H1 (cell line): ENCODE measurements at regions not wholly inside any gene's neighbourhood (a gene's known extent, or its start where the extent isn't known, plus 50 kb on each side); places are given as distances from the start of the nearest gene placed in this dataset.

Experiments
- BRCA1 ChIP-seq: IDR thresholded peaks from 2 replicates; pipeline ENCODE4 v1.6.1; 2012; ENCODE audit warnings: low read depth, low read length, improper control_type of control experiment
- EP300 ChIP-seq, 2 experiments: IDR thresholded peaks; 1 replicate in 1 of 2; 2 replicates in 1 of 2; pipeline ENCODE4 v1.6.1; 2011 to 2012; ENCODE audit warnings: low read depth in 2 of 2, low read length in 2 of 2, mild to moderate bottlenecking in 2 of 2, borderline replicate concordance in 1 of 2, inconsistent platforms in 1 of 2, moderate library complexity in 1 of 2
- EZH2 ChIP-seq: fragments of 200-600 bp; sonication (generic); IDR thresholded peaks from 2 replicates; pipeline ENCODE4 v1.7.1; 2012; ENCODE audit warnings: low read depth, mild to moderate bottlenecking, moderate library complexity, low read length, inconsistent platforms; ENCODE audit not compliant: severe bottlenecking
- JUN ChIP-seq: IDR thresholded peaks from 2 replicates; pipeline ENCODE4 v1.6.1; 2011; ENCODE audit warnings: low read depth, mild to moderate bottlenecking, improper control_type of control experiment, low read length
- KDM1A ChIP-seq: fragments of 200-600, 300-600 bp; sonication (generic); IDR thresholded peaks from 2 replicates; pipeline ENCODE4 v1.7.1; 2016; ENCODE audit warnings: mild to moderate bottlenecking, low read length, borderline replicate concordance
- POLR2A ChIP-seq, 2 experiments: IDR thresholded peaks; 1 replicate in 1 of 2; 2 replicates in 1 of 2; pipeline ENCODE4 v1.6.1; 2011; ENCODE audit warnings: low read depth in 2 of 2, low read length in 2 of 2, mild to moderate bottlenecking in 2 of 2; ENCODE audit errors: control extremely low read depth in 1 of 2
- SIN3A ChIP-seq, 2 experiments: IDR thresholded peaks in 1 of 2; conservative IDR thresholded peaks in 1 of 2; 2 replicates each; pipeline ENCODE4 v1.6.1; 2011 to 2012; ENCODE audit warnings: low read length in 2 of 2, improper control_type of control experiment in 1 of 2, low read depth in 1 of 2, mild to moderate bottlenecking in 1 of 2
- SRF ChIP-seq: IDR thresholded peaks from 2 replicates; pipeline ENCODE4 v1.6.1; 2011; ENCODE audit warnings: mild to moderate bottlenecking, low read depth, low read length, moderate library complexity
- TAF1 ChIP-seq: IDR thresholded peaks from 2 replicates; pipeline ENCODE4 v1.6.1; 2011; ENCODE audit warnings: mild to moderate bottlenecking, low read depth, low read length
- YY1 ChIP-seq: IDR thresholded peaks from 2 replicates; pipeline ENCODE4 v1.6.1; 2011; ENCODE audit warnings: low read depth, mild to moderate bottlenecking, low read length
- TF ChIP-seq, protein P1 (sequence below), 3 experiments: IDR thresholded peaks; 1 replicate in 2 of 3; 2 replicates in 1 of 3; pipeline versions ENCODE4 v1.5.1 to v1.6.1; 2011; ENCODE audit warnings: low read length in 3 of 3, mild to moderate bottlenecking in 3 of 3, inconsistent platforms in 2 of 3, low read depth in 1 of 3, moderate library complexity in 1 of 3; ENCODE audit not compliant: insufficient read depth in 1 of 3; ENCODE audit errors: control extremely low read depth in 1 of 3
- TF ChIP-seq, protein P2 (sequence below): IDR thresholded peaks from 2 replicates; pipeline ENCODE4 v1.6.1; 2012; ENCODE audit warnings: inconsistent platforms

DNA sequence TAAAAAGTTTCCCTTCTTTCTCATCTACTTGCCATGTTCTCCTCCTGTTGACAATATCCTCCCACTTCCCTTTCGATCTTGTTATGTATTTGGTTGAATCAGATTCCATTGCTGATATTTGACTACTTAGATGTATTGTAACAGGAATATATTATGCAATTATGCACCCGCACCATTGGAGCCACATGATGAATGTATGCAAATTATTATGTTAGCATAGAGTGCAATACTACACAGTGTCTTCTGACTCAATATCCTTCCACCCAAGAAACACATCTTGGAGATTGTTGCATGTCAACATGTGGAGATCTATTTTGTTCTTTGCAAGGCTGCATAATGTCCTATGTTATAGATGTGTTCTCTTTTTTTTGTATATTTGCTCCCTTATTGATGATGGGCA, 219.2 kb upstream of the RBFOX1 start:
- no peak for TF ChIP-seq YY1
- TF ChIP-seq, protein P1, sequence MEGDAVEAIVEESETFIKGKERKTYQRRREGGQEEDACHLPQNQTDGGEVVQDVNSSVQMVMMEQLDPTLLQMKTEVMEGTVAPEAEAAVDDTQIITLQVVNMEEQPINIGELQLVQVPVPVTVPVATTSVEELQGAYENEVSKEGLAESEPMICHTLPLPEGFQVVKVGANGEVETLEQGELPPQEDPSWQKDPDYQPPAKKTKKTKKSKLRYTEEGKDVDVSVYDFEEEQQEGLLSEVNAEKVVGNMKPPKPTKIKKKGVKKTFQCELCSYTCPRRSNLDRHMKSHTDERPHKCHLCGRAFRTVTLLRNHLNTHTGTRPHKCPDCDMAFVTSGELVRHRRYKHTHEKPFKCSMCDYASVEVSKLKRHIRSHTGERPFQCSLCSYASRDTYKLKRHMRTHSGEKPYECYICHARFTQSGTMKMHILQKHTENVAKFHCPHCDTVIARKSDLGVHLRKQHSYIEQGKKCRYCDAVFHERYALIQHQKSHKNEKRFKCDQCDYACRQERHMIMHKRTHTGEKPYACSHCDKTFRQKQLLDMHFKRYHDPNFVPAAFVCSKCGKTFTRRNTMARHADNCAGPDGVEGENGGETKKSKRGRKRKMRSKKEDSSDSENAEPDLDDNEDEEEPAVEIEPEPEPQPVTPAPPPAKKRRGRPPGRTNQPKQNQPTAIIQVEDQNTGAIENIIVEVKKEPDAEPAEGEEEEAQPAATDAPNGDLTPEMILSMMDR (IDR thresholded peaks at IDR 0.05; ENCODE audit: control extremely low read depth in 1 of 3, insufficient read depth in 1 of 3, low read depth in 1 of 3, low read length in 3 of 3) = no peak
- TF ChIP-seq, protein P2, sequence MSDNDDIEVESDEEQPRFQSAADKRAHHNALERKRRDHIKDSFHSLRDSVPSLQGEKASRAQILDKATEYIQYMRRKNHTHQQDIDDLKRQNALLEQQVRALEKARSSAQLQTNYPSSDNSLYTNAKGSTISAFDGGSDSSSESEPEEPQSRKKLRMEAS = no peak
- no peak for TF ChIP-seq JUN
- no peak for TF ChIP-seq TAF1
- TF ChIP-seq POLR2A (IDR thresholded peaks at IDR 0.05; ENCODE audit: control extremely low read depth in 1 of 2, low read depth in 2 of 2, low read length in 2 of 2) = no peak
- no peak for TF ChIP-seq SRF
- TF ChIP-seq BRCA1 = no peak
- TF ChIP-seq SIN3A (conservative IDR thresholded peaks at IDR 0.05 in 1 of 2, IDR thresholded peaks at IDR 0.05 in 1 of 2; ENCODE audit: low read depth in 1 of 2, low read length in 2 of 2) = no peak
- TF ChIP-seq EP300 (IDR thresholded peaks at IDR 0.05; ENCODE audit: borderline replicate concordance in 1 of 2, low read depth in 2 of 2, low read length in 2 of 2) = no peak
- no peak for TF ChIP-seq EZH2
- TF ChIP-seq KDM1A = no peak
